GM23338 (cell line): ENCODE measurements at regions not wholly inside any gene's neighbourhood (a gene's known extent, or its start where the extent isn't known, plus 50 kb on each side); places are given as distances from the start of the nearest gene placed in this dataset.

Experiments used
- ATAC-seq: fragments of 200-7000 bp; cut with Tn5 transposase; 3 replicates; pipeline ENCODE4 v1.9.1; 2020
- DNase-seq: peaks from one replicate; pipeline ENCODE4 v3.0.0-alpha.2; 2015; ENCODE audit warnings: low spot score
- H2AFZ ChIP-seq: fragments of 200-600 bp; sonication (generic); 2 replicates; pipeline ENCODE4 v1.8.0; 2016; ENCODE audit warnings: antibody characterized with exemption, mild to moderate bottlenecking, moderate library complexity
- H3F3A ChIP-seq: fragments of 200-600 bp; sonication (generic); replicated peaks from 2 replicates; pipeline ENCODE4 v1.8.0; 2017; ENCODE audit warnings: antibody characterized with exemption, mixed run types, low read depth
- H3K27ac ChIP-seq: fragments of 200-600 bp; sonication (generic); 2 replicates; pipeline ENCODE4 v1.6.1; 2016; ENCODE audit warnings: low read depth
- H3K27me3 ChIP-seq: fragments of 200-600 bp; sonication (generic); 2 replicates; pipeline ENCODE4 v1.8.0; 2016; ENCODE audit warnings: mild to moderate bottlenecking, mixed run types, moderate library complexity; ENCODE audit not compliant: insufficient read depth
- H3K36me3 ChIP-seq: fragments of 200-600 bp; sonication (generic); 2 replicates; pipeline ENCODE4 v1.8.0; 2016; ENCODE audit warnings: mild to moderate bottlenecking; ENCODE audit not compliant: insufficient read depth
- H3K4me1 ChIP-seq: fragments of 200-600 bp; sonication (generic); 2 replicates; pipeline ENCODE4 v1.8.0; 2016; ENCODE audit warnings: mild to moderate bottlenecking, moderate library complexity; ENCODE audit not compliant: insufficient read depth
- H3K4me2 ChIP-seq: fragments of 200-600 bp; sonication (generic); 2 replicates; pipeline ENCODE4 v1.7.1; 2017; ENCODE audit warnings: mixed run types
- H3K4me3 ChIP-seq: fragments of 200-600 bp; sonication (generic); 2 replicates; pipeline ENCODE4 v1.6.1; 2016; ENCODE audit warnings: mixed run types
- H3K79me2 ChIP-seq: fragments of 200-600 bp; sonication (generic); replicated peaks from 2 replicates; pipeline ENCODE4 v1.8.0; 2017; ENCODE audit warnings: mild to moderate bottlenecking; ENCODE audit not compliant: insufficient read depth
- H3K9me2 ChIP-seq: fragments of 200-600 bp; sonication (generic); 2 replicates; pipeline ENCODE4 v1.8.0; 2017; ENCODE audit not compliant: insufficient read depth
- H4K20me1 ChIP-seq: fragments of 200-600 bp; sonication (generic); replicated peaks from 2 replicates; pipeline ENCODE4 v1.8.0; 2017; ENCODE audit warnings: mild to moderate bottlenecking; ENCODE audit not compliant: insufficient read depth
- H3K27ac Mint-ChIP-seq: 2 replicates; pipeline ENCODE4 v1.8.0; 2020; ENCODE audit warnings: inconsistent platforms, mild to moderate bottlenecking, moderate library complexity, mixed read lengths
- H3K27me3 Mint-ChIP-seq: 3 replicates; pipeline ENCODE4 v1.8.0; 2022; ENCODE audit warnings: low read depth, mild to moderate bottlenecking, moderate library complexity, mixed read lengths, inconsistent platforms; ENCODE audit not compliant: insufficient read depth, poor library complexity
- H3K36me3 Mint-ChIP-seq: 3 replicates; pipeline ENCODE4 v1.8.0; 2021; ENCODE audit warnings: low read depth, mild to moderate bottlenecking, inconsistent platforms, moderate library complexity, mixed read lengths
- H3K4me1 Mint-ChIP-seq: 3 replicates; pipeline ENCODE4 v1.8.0; 2020; ENCODE audit warnings: mild to moderate bottlenecking, inconsistent platforms, mixed read lengths
- H3K4me3 Mint-ChIP-seq: 3 replicates; pipeline ENCODE4 v1.8.0; 2021; ENCODE audit warnings: moderate library complexity, mild to moderate bottlenecking, inconsistent platforms, mixed read lengths
- H3K9me3 Mint-ChIP-seq: 3 replicates; pipeline ENCODE4 v1.8.0; 2020; ENCODE audit warnings: moderate library complexity, mild to moderate bottlenecking, inconsistent platforms, mixed read lengths
- CREB1 ChIP-seq: fragments of 250-450 bp; sonication (Bioruptor Pico); IDR thresholded peaks from 2 replicates; pipeline ENCODE4 v1.5.0; 2020; ENCODE audit warnings: low read depth, mild to moderate bottlenecking, moderate library complexity
- ETS1 ChIP-seq: IDR thresholded peaks from 2 replicates; pipeline ENCODE4 v1.6.1; 2016; ENCODE audit warnings: antibody characterized with exemption
- EZH2 ChIP-seq: fragments of 200-600 bp; sonication (generic); IDR thresholded peaks from one replicate; pipeline ENCODE4 v1.8.0; 2017; ENCODE audit warnings: antibody characterized with exemption, mild to moderate bottlenecking, low read depth; ENCODE audit not compliant: unreplicated experiment
- EZH2phosphoT487 ChIP-seq: fragments of 200-600 bp; sonication (generic); IDR thresholded peaks from one replicate; pipeline ENCODE4 v1.8.1; 2018; ENCODE audit warnings: antibody characterized with exemption; ENCODE audit not compliant: unreplicated experiment
- JUNB ChIP-seq: IDR thresholded peaks from one replicate; pipeline ENCODE4 v1.6.1; 2016; ENCODE audit warnings: antibody characterized with exemption; ENCODE audit not compliant: unreplicated experiment
- NANOG ChIP-seq: IDR thresholded peaks from 2 replicates; pipeline ENCODE4 v1.6.1; 2016; ENCODE audit warnings: antibody characterized with exemption, borderline replicate concordance
- ZNF114 ChIP-seq: fragments of 250-450 bp; sonication (Bioruptor Pico); IDR thresholded peaks from 2 replicates; pipeline ENCODE4 v1.5.0; 2020; ENCODE audit warnings: mild to moderate bottlenecking, moderate library complexity

GRCh38 chr5:97338729-97339128, 155.7 kb upstream of the RIOK2 start:
- no peak overlapping the region for H3K27ac Mint-ChIP-seq
- no peaks in the 10 kb centered on the region for H3K4me1 Mint-ChIP-seq
- no peaks in the 10 kb centered on the region for H3K36me3 ChIP-seq
- peaks cover 10% of the 10 kb centered on the region; the same call in 1 of the 2 replicates for H3K9me2 ChIP-seq
- no peaks in the 10 kb centered on the region for H4K20me1 ChIP-seq
- H3K4me2 ChIP-seq = no peak overlapping the region
- no peaks in the 10 kb centered on the region for H3K4me1 ChIP-seq
- ATAC-seq (no peak), DNase-seq (no peak)
- TF ChIP-seq CREB1 (CRISPR knock-in tag) (no peak), ETS1 (no peak)
- H2AFZ ChIP-seq = no peak overlapping the region
- no peaks in the 10 kb centered on the region for H3F3A ChIP-seq
- H3K4me3 Mint-ChIP-seq = no peak overlapping the region
- no peaks in the 10 kb centered on the region for H3K79me2 ChIP-seq
- H3K27me3 ChIP-seq = no peaks in the 10 kb centered on the region
- peaks cover 21% of the 10 kb centered on the region for H3K36me3 Mint-ChIP-seq
- no peaks in the 10 kb centered on the region for H3K27me3 Mint-ChIP-seq
- H3K27ac ChIP-seq = no peak overlapping the region
- H3K4me3 ChIP-seq = no peak overlapping the region
- peaks cover 29% of the 10 kb centered on the region for H3K9me3 Mint-ChIP-seq

- Histone ChIP-seq H3K9me2 (peaks cover 28% of the 10 kb centered on the region), H4K20me1 (no peaks in the 10 kb centered on the region), H3K27me3 (no peaks in the 10 kb centered on the region), H3K79me2 (no peaks in the 10 kb centered on the region), H3K4me2 (no peak overlapping the region), H3K36me3 (no peaks in the 10 kb centered on the region; the same call in 1 of the 2 replicates), H3K4me1 (no peaks in the 10 kb centered on the region), H2AFZ (no peak overlapping the region), H3K27ac (no peak overlapping the region), H3K4me3 (no peak overlapping the region), H3F3A (no peaks in the 10 kb centered on the region)
- peaks cover 15% of the 10 kb centered on the region; the same call in 2 of the 3 replicates for H3K36me3 Mint-ChIP-seq
- H3K4me1 Mint-ChIP-seq = no peaks in the 10 kb centered on the region
- no peak for TF ChIP-seq JUNB
- no peak for TF ChIP-seq ZNF114
- ATAC-seq (no peak), DNase-seq (no peak)
- peaks cover 33% of the 10 kb centered on the region for H3K9me3 Mint-ChIP-seq
- no peaks in the 10 kb centered on the region for H3K27me3 Mint-ChIP-seq
- H3K27ac Mint-ChIP-seq = no peak overlapping the region
- H3K4me3 Mint-ChIP-seq = no peak overlapping the region
Observed at GRCh38 chr5:97355775-97356174, 172.7 kb upstream of the RIOK2 start.

- no peaks in the 10 kb centered on the region for H3K79me2 ChIP-seq
- H2AFZ ChIP-seq = no peak overlapping the region
- Mint-ChIP-seq H3K36me3 (peaks cover 12% of the 10 kb centered on the region; the same call in 2 of the 3 replicates), H3K27ac (no peak overlapping the region), H3K4me3 (no peak overlapping the region), H3K4me1 (peaks cover 15% of the 10 kb centered on the region), H3K27me3 (peaks cover 4% of the 10 kb centered on the region), H3K9me3 (peaks cover 19% of the 10 kb centered on the region)
- H3K36me3 ChIP-seq = no peaks in the 10 kb centered on the region
- ATAC-seq (no peak), DNase-seq (no peak)
- no peak for TF ChIP-seq EZH2
- no peak for TF ChIP-seq EZH2phosphoT487
- TF ChIP-seq NANOG = no peak
- TF ChIP-seq CREB1 (CRISPR knock-in tag) = no peak
- no peak overlapping the region for H3K27ac ChIP-seq
- H3K9me2 ChIP-seq = peaks cover 12% of the 10 kb centered on the region; the same call in 1 of the 2 replicates
- H3K4me2 ChIP-seq = no peak overlapping the region
- 0 out of 2 replicates have a peak, but pooled peaks cover 14% of the 10 kb centered on the region for H3K4me1 ChIP-seq
- H3F3A ChIP-seq = no peaks in the 10 kb centered on the region
- H3K27me3 ChIP-seq = no peaks in the 10 kb centered on the region
- H3K4me3 ChIP-seq = no peak overlapping the region
- no peaks in the 10 kb centered on the region for H4K20me1 ChIP-seq
Observed at GRCh38 chr5:97363577-97363976, 180.5 kb upstream of the RIOK2 start.
